Erythroblast (primary cell): ENCODE measurements at regions not wholly inside any gene's neighbourhood (a gene's known extent, or its start where the extent isn't known, plus 50 kb on each side); places are given as distances from the start of the nearest gene placed in this dataset.
A peak's percentile ranks its signal among the peaks of the same experiment; 100 is the strongest.

ENCODE experiments used
- DNase-seq, 2 experiments: peaks; one replicate each; lab custom pipeline; 2025; lab: John Stamatoyannopoulos, UW
- GATA1 ChIP-seq: IDR thresholded peaks from 2 replicates; pipeline ENCODE4 v1.6.1; 2011; ENCODE audit warnings: low read depth, mild to moderate bottlenecking, control low read depth, low read length, moderate library complexity
- POLR2A ChIP-seq: IDR thresholded peaks from 2 replicates; pipeline ENCODE4 v1.6.1; 2011; ENCODE audit warnings: mild to moderate bottlenecking, low read length

DNA sequence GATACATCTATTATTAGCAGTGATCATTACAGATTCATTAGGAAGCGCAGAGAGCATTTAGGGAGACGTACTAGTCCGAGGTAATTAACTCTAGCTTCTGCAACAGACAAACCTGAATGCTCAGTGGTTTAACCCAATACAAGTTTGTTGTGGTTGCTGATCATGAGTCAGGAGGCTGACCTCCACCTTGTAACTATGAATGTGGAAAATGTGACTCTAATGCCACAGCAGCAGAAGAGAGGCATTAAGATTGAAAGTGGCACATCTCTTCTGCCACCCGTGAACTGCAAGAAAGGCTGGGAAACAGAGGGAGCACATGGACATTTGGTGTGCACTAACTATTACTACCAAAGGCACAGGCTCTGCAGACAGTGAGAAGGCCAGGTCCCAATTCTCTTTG is 71.2 kb upstream of the C3orf80 start:
- no peak for TF ChIP-seq GATA1
- no peak for TF ChIP-seq POLR2A
- no peak for DNase-seq

DNA sequence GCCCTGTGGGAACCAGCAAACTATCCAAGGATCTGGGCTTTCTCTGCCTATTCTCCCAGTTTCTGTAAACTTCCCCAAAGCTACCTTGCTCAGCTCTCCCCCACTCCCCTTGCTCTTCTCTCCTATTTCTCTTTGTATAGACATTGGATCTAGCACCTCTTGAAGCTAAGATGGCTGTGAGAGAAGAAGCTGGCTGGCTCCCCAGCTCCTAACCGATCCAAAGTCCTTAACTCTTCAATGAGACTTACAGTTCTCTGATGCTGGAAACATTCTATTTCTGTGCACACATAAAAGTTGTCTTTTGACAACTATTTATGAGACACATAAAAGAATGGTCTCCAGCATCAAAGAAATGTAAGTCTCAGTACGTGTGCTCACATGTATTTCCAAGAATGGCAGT is 70.6 kb upstream of the C3orf80 start:
- DNase-seq, result no peak
- TF ChIP-seq POLR2A (no peak), GATA1 (no peak)

- no peak for DNase-seq
- no peak for TF ChIP-seq GATA1
- TF ChIP-seq POLR2A, result no peak
Observed at GRCh38 chr3:160157321-160157720, 67.9 kb upstream of the C3orf80 start.

DNA sequence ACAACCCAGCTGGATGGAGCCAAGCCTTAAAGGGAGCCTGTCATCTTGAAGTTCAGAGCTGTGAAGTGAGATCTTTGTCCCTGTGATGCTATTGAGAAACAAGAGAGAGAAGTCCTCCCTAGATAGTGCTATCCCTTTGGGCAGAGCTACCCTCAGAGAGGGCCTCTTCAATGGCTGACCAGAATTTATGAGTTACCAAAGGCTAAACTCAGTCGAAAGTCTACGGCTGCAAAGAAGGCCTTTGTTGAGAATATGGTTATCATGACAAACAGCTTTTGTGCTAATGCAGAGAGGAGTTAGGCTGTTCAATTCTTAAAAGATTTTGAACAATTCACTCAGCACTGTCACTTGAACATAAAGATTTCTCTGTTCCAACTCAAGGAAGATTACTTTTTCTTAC is 65.9 kb upstream of the C3orf80 start:
- TF ChIP-seq GATA1 (no peak), POLR2A (no peak)
- no peak for DNase-seq

DNA sequence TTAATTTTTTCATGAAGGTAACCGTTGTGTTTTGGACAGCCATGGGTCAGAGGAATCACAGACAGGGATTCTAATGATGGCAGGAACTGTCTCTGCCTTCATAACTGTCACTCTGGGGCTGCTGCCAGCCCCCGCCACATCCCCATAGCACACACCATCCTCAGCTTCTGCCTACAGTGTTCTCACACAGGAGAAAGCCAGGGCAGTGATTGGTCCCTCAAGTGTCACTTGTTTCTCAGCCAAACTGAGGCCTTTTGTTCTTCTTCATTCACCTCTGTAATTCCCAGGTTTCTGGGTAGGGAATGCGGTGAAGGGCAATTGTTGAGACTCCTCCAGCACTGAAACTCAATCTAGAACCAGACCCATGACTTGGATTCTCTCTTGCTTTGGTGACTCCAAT is 65.4 kb upstream of the C3orf80 start:
- no peak for DNase-seq
- no peak for TF ChIP-seq POLR2A
- no peak for TF ChIP-seq GATA1

GRCh38 chr3:160161921-160162320 is 63.3 kb upstream of the C3orf80 start:
- TF ChIP-seq POLR2A (no peak), GATA1 (no peak)
- no peak for DNase-seq

- no peak for DNase-seq
- TF ChIP-seq POLR2A (no peak), GATA1 (no peak)
Observed at GRCh38 chr3:160162440-160162839, 62.8 kb upstream of the C3orf80 start.

GRCh38 chr3:160163229-160163878 is 61.9 kb upstream of the C3orf80 start:
- DNase-seq, result peak; percentile 30 to 55
- no peak for TF ChIP-seq GATA1
- TF ChIP-seq POLR2A, result no peak

GRCh38 chr3:160168246-160168645 is 57.0 kb upstream of the C3orf80 start:
- DNase-seq, result no peak
- no peak for TF ChIP-seq GATA1
- TF ChIP-seq POLR2A, result no peak

DNA sequence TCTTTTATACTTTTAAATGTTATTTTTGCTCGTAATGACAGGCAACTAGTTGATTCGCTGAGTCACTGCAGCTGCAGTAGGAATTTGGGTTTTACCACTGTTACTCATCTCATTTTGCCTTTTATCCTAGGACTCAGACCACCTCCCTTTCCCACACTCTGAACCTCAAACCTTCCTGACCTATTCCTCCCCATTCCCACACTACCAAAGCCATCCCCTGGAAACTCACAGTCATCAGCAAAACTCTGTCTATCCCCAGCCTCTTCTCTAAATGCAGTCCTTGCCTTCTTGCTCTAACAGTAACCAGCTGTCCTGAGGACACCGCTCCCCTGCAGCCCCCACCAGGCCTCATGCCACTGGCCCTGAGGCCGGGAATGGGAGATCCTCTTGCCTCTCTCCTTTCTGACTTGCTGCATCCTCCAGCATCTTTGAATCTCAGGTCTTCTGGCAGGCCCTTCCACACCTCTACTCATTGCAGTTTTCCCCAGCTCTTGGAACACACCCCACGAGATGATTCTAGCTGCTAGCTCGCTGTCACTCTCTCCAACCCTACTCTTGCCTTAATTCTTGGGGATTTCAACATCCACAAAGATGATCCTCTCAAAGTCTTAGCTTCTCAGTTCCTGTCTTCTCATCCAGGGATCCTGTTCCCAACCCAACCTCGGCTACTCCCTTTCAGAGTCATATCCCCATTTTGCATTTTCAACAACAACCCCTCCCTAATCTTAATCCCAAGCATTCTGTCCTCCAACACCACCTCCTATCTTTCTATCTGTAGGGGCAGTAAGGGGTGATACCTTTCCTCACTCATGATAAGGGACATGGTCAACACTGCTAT is 55.9 kb upstream of the C3orf80 start:
- TF ChIP-seq POLR2A, result no peak
- TF ChIP-seq GATA1, result no peak
- peak in 1 of 2 experiments; percentile 15 for DNase-seq

- DNase-seq, result no peak
- TF ChIP-seq GATA1 (no peak), POLR2A (no peak)
Observed at GRCh38 chr3:160170409-160171370, 54.5 kb upstream of the C3orf80 start.

- TF ChIP-seq POLR2A (no peak), GATA1 (no peak)
- no peak for DNase-seq
Observed at GRCh38 chr3:160171813-160172212, 53.4 kb upstream of the C3orf80 start.

GRCh38 chr3:160174621-160175020 is 50.6 kb upstream of the C3orf80 start:
- no peak for DNase-seq
- TF ChIP-seq GATA1 (no peak), POLR2A (no peak)
